Neural cell (in vitro differentiated cells): ENCODE measurements at regions not wholly inside any gene's neighbourhood (a gene's known extent, or its start where the extent isn't known, plus 50 kb on each side); places are given as distances from the start of the nearest gene placed in this dataset.

Experiments
- EZH2 ChIP-seq: fragments of 200-600, 300-800 bp; shearing (Covaris generic), sonication (generic); IDR thresholded peaks from 2 replicates; pipeline ENCODE4 v1.6.1; 2014; ENCODE audit warnings: antibody characterized with exemption, low read length, borderline replicate concordance, mild to moderate bottlenecking; ENCODE audit not compliant: insufficient read depth, poor library complexity, severe bottlenecking
- RAD21 ChIP-seq: fragments of 450-650 bp; conservative IDR thresholded peaks from 2 replicates; pipeline ENCODE4 v1.6.1; 2014; ENCODE audit warnings: antibody characterized with exemption, mild to moderate bottlenecking, moderate library complexity
- TF ChIP-seq, protein P1 (sequence below): IDR thresholded peaks from 2 replicates; pipeline ENCODE4 v1.6.1; 2012; ENCODE audit warnings: borderline replicate concordance
- TF ChIP-seq, protein P2 (sequence below): fragments of 450-650 bp; IDR thresholded peaks from 2 replicates; pipeline ENCODE4 v1.5.1; 2014; ENCODE audit warnings: antibody characterized with exemption, mild to moderate bottlenecking, moderate library complexity; ENCODE audit not compliant: poor library complexity, severe bottlenecking

GRCh38 chr2:195596840-195597239 lies 60.2 kb upstream of the SLC39A10 start:
- TF ChIP-seq, protein P1, sequence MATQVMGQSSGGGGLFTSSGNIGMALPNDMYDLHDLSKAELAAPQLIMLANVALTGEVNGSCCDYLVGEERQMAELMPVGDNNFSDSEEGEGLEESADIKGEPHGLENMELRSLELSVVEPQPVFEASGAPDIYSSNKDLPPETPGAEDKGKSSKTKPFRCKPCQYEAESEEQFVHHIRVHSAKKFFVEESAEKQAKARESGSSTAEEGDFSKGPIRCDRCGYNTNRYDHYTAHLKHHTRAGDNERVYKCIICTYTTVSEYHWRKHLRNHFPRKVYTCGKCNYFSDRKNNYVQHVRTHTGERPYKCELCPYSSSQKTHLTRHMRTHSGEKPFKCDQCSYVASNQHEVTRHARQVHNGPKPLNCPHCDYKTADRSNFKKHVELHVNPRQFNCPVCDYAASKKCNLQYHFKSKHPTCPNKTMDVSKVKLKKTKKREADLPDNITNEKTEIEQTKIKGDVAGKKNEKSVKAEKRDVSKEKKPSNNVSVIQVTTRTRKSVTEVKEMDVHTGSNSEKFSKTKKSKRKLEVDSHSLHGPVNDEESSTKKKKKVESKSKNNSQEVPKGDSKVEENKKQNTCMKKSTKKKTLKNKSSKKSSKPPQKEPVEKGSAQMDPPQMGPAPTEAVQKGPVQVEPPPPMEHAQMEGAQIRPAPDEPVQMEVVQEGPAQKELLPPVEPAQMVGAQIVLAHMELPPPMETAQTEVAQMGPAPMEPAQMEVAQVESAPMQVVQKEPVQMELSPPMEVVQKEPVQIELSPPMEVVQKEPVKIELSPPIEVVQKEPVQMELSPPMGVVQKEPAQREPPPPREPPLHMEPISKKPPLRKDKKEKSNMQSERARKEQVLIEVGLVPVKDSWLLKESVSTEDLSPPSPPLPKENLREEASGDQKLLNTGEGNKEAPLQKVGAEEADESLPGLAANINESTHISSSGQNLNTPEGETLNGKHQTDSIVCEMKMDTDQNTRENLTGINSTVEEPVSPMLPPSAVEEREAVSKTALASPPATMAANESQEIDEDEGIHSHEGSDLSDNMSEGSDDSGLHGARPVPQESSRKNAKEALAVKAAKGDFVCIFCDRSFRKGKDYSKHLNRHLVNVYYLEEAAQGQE, result no peak
- TF ChIP-seq, protein P2, sequence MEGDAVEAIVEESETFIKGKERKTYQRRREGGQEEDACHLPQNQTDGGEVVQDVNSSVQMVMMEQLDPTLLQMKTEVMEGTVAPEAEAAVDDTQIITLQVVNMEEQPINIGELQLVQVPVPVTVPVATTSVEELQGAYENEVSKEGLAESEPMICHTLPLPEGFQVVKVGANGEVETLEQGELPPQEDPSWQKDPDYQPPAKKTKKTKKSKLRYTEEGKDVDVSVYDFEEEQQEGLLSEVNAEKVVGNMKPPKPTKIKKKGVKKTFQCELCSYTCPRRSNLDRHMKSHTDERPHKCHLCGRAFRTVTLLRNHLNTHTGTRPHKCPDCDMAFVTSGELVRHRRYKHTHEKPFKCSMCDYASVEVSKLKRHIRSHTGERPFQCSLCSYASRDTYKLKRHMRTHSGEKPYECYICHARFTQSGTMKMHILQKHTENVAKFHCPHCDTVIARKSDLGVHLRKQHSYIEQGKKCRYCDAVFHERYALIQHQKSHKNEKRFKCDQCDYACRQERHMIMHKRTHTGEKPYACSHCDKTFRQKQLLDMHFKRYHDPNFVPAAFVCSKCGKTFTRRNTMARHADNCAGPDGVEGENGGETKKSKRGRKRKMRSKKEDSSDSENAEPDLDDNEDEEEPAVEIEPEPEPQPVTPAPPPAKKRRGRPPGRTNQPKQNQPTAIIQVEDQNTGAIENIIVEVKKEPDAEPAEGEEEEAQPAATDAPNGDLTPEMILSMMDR, result no peak
- TF ChIP-seq RAD21 (no peak), EZH2 (no peak)
